Nephron (organoid): ENCODE measurements at regions not wholly inside any gene's neighbourhood (a gene's known extent, or its start where the extent isn't known, plus 50 kb on each side); places are given as distances from the start of the nearest gene placed in this dataset.

Source experiments
- H3K27ac Mint-ChIP-seq, 3 experiments: 2 replicates each; pipeline ENCODE4 v1.8.0; 2020; ENCODE audit warnings: mixed read lengths in 3 of 3, mild to moderate bottlenecking in 2 of 3, moderate library complexity in 1 of 3
- H3K27me3 Mint-ChIP-seq: 2 replicates; pipeline ENCODE4 v1.8.0; 2021; ENCODE audit warnings: low read depth, mild to moderate bottlenecking, moderate library complexity, mixed read lengths
- H3K36me3 Mint-ChIP-seq: 2 replicates; pipeline ENCODE4 v1.8.0; 2020; ENCODE audit warnings: low read depth, mixed read lengths
- H3K4me1 Mint-ChIP-seq: 2 replicates; pipeline ENCODE4 v1.8.0; 2020; ENCODE audit warnings: mixed read lengths
- H3K4me3 Mint-ChIP-seq, 3 experiments: 2 replicates each; pipeline ENCODE4 v1.8.0; 2020; ENCODE audit warnings: mild to moderate bottlenecking in 3 of 3, mixed read lengths in 3 of 3, moderate library complexity in 2 of 3
- H3K9me3 Mint-ChIP-seq: 2 replicates; pipeline ENCODE4 v1.8.0; 2020; ENCODE audit warnings: mixed read lengths
- TF ChIP-seq, protein P1 (sequence below), 3 experiments: fragments of 200-600 bp; sonication (generic); IDR thresholded peaks; one replicate each; pipeline ENCODE4 v1.5.0; 2021; ENCODE audit warnings: antibody characterized with exemption in 3 of 3; ENCODE audit not compliant: unreplicated experiment in 3 of 3

- Mint-ChIP-seq H3K27ac (no peak overlapping the region), H3K9me3 (no peaks in the 10 kb centered on the region), H3K4me3 (no peak overlapping the region), H3K36me3 (no peaks in the 10 kb centered on the region), H3K27me3 (no peaks in the 10 kb centered on the region), H3K4me1 (no peaks in the 10 kb centered on the region)
- TF ChIP-seq, protein P1, sequence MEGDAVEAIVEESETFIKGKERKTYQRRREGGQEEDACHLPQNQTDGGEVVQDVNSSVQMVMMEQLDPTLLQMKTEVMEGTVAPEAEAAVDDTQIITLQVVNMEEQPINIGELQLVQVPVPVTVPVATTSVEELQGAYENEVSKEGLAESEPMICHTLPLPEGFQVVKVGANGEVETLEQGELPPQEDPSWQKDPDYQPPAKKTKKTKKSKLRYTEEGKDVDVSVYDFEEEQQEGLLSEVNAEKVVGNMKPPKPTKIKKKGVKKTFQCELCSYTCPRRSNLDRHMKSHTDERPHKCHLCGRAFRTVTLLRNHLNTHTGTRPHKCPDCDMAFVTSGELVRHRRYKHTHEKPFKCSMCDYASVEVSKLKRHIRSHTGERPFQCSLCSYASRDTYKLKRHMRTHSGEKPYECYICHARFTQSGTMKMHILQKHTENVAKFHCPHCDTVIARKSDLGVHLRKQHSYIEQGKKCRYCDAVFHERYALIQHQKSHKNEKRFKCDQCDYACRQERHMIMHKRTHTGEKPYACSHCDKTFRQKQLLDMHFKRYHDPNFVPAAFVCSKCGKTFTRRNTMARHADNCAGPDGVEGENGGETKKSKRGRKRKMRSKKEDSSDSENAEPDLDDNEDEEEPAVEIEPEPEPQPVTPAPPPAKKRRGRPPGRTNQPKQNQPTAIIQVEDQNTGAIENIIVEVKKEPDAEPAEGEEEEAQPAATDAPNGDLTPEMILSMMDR (IDR thresholded peaks at IDR 0.05; ENCODE audit: unreplicated experiment in 3 of 3), result no peak
These were observed 98.3 kb downstream of the EDN3 start for GRCh38 chr20:59398537-59399205.

GRCh38 chr20:59399426-59400099 lies 99.2 kb downstream of the EDN3 start:
- Mint-ChIP-seq H3K4me3 (no peak overlapping the region), H3K27me3 (peaks cover 7% of the 10 kb centered on the region), H3K4me1 (peaks cover 6% of the 10 kb centered on the region), H3K9me3 (no peaks in the 10 kb centered on the region), H3K36me3 (no peaks in the 10 kb centered on the region), H3K27ac (no peak overlapping the region)
- TF ChIP-seq, protein P1 (IDR thresholded peaks at IDR 0.05; ENCODE audit: unreplicated experiment in 3 of 3), result no peak

DNA sequence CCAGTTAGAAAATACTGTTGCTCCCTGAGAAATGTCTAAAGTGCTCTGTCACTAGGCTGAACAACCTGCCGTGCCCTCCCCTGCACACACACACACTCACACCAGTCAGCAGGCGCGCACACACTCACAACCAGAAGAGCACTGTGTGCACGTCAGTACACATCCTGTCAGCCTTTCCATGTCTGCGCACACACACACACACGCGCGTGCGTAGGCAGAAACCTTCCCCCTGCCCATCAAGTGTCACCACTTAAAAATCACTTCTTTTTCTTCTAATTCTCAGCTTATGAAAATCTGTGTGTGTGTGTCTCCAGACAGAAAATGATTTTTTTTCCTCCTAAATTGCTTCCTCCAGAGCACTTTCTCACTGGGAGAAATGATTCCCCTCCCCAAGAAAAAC lies 100.3 kb downstream of the EDN3 start:
- Mint-ChIP-seq H3K36me3 (no peaks in the 10 kb centered on the region), H3K4me3 (no peak overlapping the region), H3K9me3 (no peaks in the 10 kb centered on the region), H3K4me1 (peaks cover 18% of the 10 kb centered on the region), H3K27ac (no peak overlapping the region), H3K27me3 (peaks cover 15% of the 10 kb centered on the region)
- TF ChIP-seq, protein P1 (IDR thresholded peaks at IDR 0.05; ENCODE audit: unreplicated experiment in 3 of 3), result no peak

DNA sequence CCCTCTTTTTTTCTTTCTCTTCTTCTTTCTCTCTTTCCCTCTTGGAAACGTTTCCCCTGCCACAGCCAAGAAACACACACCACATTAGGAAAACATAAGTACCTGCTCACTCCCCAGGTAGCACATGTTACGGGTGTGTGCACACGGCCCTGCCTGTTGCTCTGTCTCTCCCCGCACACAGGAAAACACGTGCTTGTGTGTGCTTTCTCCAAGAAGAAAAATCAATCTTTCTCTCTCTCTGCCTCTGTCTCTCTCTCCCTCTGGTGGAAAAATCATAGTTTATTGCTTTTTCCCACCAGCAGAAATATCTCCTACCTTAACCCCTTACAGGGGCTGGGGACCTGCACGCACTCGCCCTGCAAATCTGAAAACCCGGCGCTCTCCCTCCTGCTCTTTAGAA lies 102.3 kb downstream of the EDN3 start:
- Mint-ChIP-seq H3K27ac (no peak overlapping the region), H3K36me3 (no peaks in the 10 kb centered on the region), H3K27me3 (peaks cover 23% of the 10 kb centered on the region), H3K4me3 (no peak overlapping the region), H3K4me1 (peaks cover 21% of the 10 kb centered on the region), H3K9me3 (no peaks in the 10 kb centered on the region)
- TF ChIP-seq, protein P1 (IDR thresholded peaks at IDR 0.05; ENCODE audit: unreplicated experiment in 3 of 3), result peak in 2 of 3 experiments; percentile 30

DNA sequence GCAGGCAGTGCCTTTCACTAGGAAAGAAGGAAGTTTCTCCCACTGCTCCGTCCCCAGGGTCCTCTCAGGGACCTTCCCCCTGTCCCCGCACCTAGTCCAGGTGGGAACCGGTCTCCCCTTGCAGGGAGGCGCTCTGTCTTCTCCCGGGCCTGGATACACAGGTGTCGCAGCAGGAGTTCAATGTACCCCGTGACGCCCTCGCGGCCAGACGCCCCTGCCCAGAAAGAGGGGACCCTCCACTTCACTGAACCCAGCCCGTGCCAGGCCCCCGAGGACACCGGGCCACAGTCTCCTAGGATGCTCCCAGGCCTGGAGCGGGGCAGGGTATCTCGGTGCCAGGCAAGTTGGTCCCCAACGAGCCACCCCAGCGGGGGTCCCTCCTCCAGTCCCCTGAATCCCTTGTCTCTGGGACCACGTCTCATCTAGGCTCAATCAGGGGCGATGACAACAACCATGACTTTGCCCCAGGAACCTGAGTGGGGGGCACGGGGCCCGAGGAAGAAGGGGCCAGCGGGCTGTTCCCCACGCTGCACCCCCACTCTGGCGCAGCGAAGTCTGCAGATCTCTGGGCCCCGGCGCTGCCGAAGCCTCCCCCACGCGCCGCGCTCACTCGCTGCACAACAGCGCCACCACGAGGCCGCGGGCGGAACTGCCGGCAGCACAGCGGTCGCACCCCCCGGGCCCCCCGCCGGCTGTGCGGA lies 103.0 kb downstream of the EDN3 start:
- no peaks in the 10 kb centered on the region for H3K36me3 Mint-ChIP-seq
- H3K4me3 Mint-ChIP-seq, result peak overlapping the region; percentile 65 to 76 (median 69)
- H3K4me1 Mint-ChIP-seq, result peaks cover 21% of the 10 kb centered on the region
- H3K27ac Mint-ChIP-seq, result no peak overlapping the region
- TF ChIP-seq, protein P1 (IDR thresholded peaks at IDR 0.05; ENCODE audit: unreplicated experiment in 3 of 3), result peak; percentile 100
- H3K9me3 Mint-ChIP-seq, result no peaks in the 10 kb centered on the region
- H3K27me3 Mint-ChIP-seq, result peaks cover 23% of the 10 kb centered on the region
